ENCODE measurements at regions not wholly inside any gene's neighbourhood (a gene's known extent, or its start where the extent isn't known, plus 50 kb on each side); places are given as distances from the start of the nearest gene placed in this dataset.

GRCh38 chr2:71790226-71791060, 337.1 kb downstream of the DYSF start:
- H3K4me3 ChIP-seq: no peak overlapping the region
- H3K9me2 ChIP-seq (replicated peaks; ENCODE audit: insufficient read depth): no peaks in the 10 kb centered on the region
- no peaks in the 10 kb centered on the region for H4K20me1 ChIP-seq (ENCODE audit: insufficient read depth, poor library complexity, severe bottlenecking)
- H3K4me1 ChIP-seq (ENCODE audit: insufficient read depth): peaks cover 14% of the 10 kb centered on the region
- DNase-seq (ENCODE audit: low spot score): no peak
- H3K9me3 ChIP-seq (ENCODE audit: low read depth): no peaks in the 10 kb centered on the region
- no peaks in the 10 kb centered on the region for H3K36me3 ChIP-seq (replicated peaks; ENCODE audit: insufficient read depth, low read depth)
- H2AFZ ChIP-seq: no peak overlapping the region
- H3K27me3 ChIP-seq: no peaks in the 10 kb centered on the region
- H3K4me2 ChIP-seq: no peak overlapping the region
- no peaks in the 10 kb centered on the region for H3K79me2 ChIP-seq
- WGBS (ENCODE audit: low lambda C conversion rate, missing lambda C conversion rate): 81% methylated on average over 9 of the region's 11 CpGs
- TF ChIP-seq EZH2phosphoT487 (IDR thresholded peaks at IDR 0.05; ENCODE audit: low read depth, severe bottlenecking, unreplicated experiment): no peak
- TF ChIP-seq EZH2 (IDR thresholded peaks at IDR 0.05; ENCODE audit: borderline replicate concordance): no peak
- TF ChIP-seq CTCF (IDR thresholded peaks at IDR 0.05; ENCODE audit: poor library complexity): no peak
- no peak overlapping the region for H3K27ac ChIP-seq

GRCh38 chr2:71789556-71790204, 336.3 kb downstream of the DYSF start:
- Histone ChIP-seq H2AFZ (no peak overlapping the region), H3K9me3 (ENCODE audit: low read depth) (no peaks in the 10 kb centered on the region), H4K20me1 (ENCODE audit: insufficient read depth, poor library complexity, severe bottlenecking) (no peaks in the 10 kb centered on the region), H3K36me3 (replicated peaks; ENCODE audit: insufficient read depth, low read depth) (no peaks in the 10 kb centered on the region), H3K27me3 (no peaks in the 10 kb centered on the region), H3K4me3 (no peak overlapping the region), H3K9me2 (replicated peaks; ENCODE audit: insufficient read depth) (no peaks in the 10 kb centered on the region), H3K4me1 (ENCODE audit: insufficient read depth) (peaks cover 18% of the 10 kb centered on the region), H3K4me2 (no peak overlapping the region), H3K27ac (no peak overlapping the region), H3K79me2 (no peaks in the 10 kb centered on the region)
- WGBS (ENCODE audit: low lambda C conversion rate, missing lambda C conversion rate): 88% methylated on average over 14 of the region's 14 CpGs
- no peak for TF ChIP-seq CTCF (IDR thresholded peaks at IDR 0.05; ENCODE audit: poor library complexity)
- TF ChIP-seq EZH2 (IDR thresholded peaks at IDR 0.05; ENCODE audit: borderline replicate concordance): no peak
- TF ChIP-seq EZH2phosphoT487 (IDR thresholded peaks at IDR 0.05; ENCODE audit: low read depth, severe bottlenecking, unreplicated experiment): no peak
- DNase-seq (ENCODE audit: low spot score): no peak

GRCh38 chr2:71788601-71789240, 335.4 kb downstream of the DYSF start:
- no peaks in the 10 kb centered on the region for H4K20me1 ChIP-seq (ENCODE audit: insufficient read depth, poor library complexity, severe bottlenecking)
- no peaks in the 10 kb centered on the region for H3K36me3 ChIP-seq (replicated peaks; ENCODE audit: insufficient read depth, low read depth)
- H3K27ac ChIP-seq: peak overlapping the region; percentile 63
- no peaks in the 10 kb centered on the region for H3K27me3 ChIP-seq
- H3K9me3 ChIP-seq (ENCODE audit: low read depth): no peaks in the 10 kb centered on the region
- no peak for DNase-seq (ENCODE audit: low spot score)
- H3K9me2 ChIP-seq (replicated peaks; ENCODE audit: insufficient read depth): no peaks in the 10 kb centered on the region
- no peaks in the 10 kb centered on the region for H3K79me2 ChIP-seq
- no peak overlapping the region for H2AFZ ChIP-seq
- H3K4me2 ChIP-seq: no peak overlapping the region
- no peak for TF ChIP-seq CTCF (IDR thresholded peaks at IDR 0.05; ENCODE audit: poor library complexity)
- TF ChIP-seq EZH2phosphoT487 (IDR thresholded peaks at IDR 0.05; ENCODE audit: low read depth, severe bottlenecking, unreplicated experiment): no peak
- TF ChIP-seq EZH2 (IDR thresholded peaks at IDR 0.05; ENCODE audit: borderline replicate concordance): no peak
- H3K4me1 ChIP-seq (ENCODE audit: insufficient read depth): peaks cover 12% of the 10 kb centered on the region
- 95% methylated on average over 9 of the region's 9 CpGs for WGBS (ENCODE audit: low lambda C conversion rate, missing lambda C conversion rate)
- no peak overlapping the region for H3K4me3 ChIP-seq

All from hepatocyte (in vitro differentiated cells).